ENCODE measurements at regions not wholly inside any gene's neighbourhood (a gene's known extent, or its start where the extent isn't known, plus 50 kb on each side); places are given as distances from the start of the nearest gene placed in this dataset.

DNA sequence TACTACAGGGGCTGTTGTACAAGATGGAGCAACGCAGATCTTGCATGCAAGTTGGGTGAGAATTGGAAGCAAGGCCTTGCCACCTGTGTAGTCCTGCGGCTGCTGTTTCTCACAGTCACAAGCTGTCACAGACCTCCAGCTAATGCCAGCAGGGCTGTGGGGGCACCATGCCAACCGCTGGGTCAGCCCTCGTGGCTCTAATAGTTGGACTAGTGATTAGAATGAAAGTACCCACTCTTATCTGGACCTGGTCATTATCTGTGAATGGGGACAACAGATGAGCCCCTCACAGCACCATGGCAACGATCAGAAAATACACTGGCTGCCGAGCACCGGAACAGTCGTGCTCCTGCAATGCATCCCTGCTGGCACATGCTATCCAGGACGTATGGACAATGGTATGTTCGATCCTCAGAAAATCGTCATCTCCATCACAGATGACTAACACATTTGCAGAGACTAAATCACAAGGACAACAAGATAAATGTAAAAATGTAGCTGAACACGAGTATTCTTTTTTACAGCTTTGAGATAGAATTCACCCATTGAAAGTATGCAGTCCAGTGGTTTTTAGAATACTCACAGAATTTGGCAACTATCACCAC lies 80.4 kb upstream of the CALN1 start:
- no peaks in the 10 kb centered on the region for H3K4me1 Mint-ChIP-seq (ENCODE audit: unreplicated experiment)
- H3K27ac Mint-ChIP-seq = no peak overlapping the region
- no peak for DNase-seq (ENCODE audit: extremely low spot score, unreplicated experiment)
- no peaks in the 10 kb centered on the region for H3K36me3 Mint-ChIP-seq
- TF ChIP-seq, protein P1, sequence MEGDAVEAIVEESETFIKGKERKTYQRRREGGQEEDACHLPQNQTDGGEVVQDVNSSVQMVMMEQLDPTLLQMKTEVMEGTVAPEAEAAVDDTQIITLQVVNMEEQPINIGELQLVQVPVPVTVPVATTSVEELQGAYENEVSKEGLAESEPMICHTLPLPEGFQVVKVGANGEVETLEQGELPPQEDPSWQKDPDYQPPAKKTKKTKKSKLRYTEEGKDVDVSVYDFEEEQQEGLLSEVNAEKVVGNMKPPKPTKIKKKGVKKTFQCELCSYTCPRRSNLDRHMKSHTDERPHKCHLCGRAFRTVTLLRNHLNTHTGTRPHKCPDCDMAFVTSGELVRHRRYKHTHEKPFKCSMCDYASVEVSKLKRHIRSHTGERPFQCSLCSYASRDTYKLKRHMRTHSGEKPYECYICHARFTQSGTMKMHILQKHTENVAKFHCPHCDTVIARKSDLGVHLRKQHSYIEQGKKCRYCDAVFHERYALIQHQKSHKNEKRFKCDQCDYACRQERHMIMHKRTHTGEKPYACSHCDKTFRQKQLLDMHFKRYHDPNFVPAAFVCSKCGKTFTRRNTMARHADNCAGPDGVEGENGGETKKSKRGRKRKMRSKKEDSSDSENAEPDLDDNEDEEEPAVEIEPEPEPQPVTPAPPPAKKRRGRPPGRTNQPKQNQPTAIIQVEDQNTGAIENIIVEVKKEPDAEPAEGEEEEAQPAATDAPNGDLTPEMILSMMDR (conservative IDR thresholded peaks at IDR 0.05) = no peak
- no peaks in the 10 kb centered on the region for H3K9me3 Mint-ChIP-seq
- peaks cover 9% of the 10 kb centered on the region for H3K27me3 Mint-ChIP-seq
- H3K4me3 Mint-ChIP-seq = no peak overlapping the region

GRCh38 chr7:72490301-72490700 lies 78.2 kb upstream of the CALN1 start:
- Mint-ChIP-seq H3K9me3 (no peaks in the 10 kb centered on the region), H3K36me3 (no peaks in the 10 kb centered on the region), H3K27me3 (peaks cover 9% of the 10 kb centered on the region), H3K4me3 (no peak overlapping the region), H3K4me1 (ENCODE audit: unreplicated experiment) (no peaks in the 10 kb centered on the region), H3K27ac (no peak overlapping the region)
- TF ChIP-seq, protein P1 (conservative IDR thresholded peaks at IDR 0.05) = no peak
- DNase-seq (ENCODE audit: extremely low spot score, unreplicated experiment) = no peak

DNA sequence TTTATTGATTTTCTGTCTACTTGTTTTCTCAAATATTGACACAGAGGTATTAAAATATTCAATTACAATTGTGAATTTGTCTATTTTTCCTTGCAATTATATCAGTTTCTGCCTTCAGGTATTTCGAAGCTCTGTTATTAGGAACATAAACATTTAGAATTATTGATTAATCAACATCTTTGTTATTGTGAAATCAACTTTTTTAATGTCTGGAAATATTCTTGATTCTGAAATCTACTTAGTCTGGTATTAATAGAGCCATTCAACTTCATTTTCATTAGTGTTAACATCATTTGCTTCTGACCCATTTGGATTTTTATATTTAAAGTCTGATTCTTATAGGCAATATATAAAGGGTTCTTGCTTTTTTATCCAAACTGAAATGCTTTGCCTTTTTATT lies 69.8 kb upstream of the CALN1 start:
- H3K4me1 Mint-ChIP-seq (ENCODE audit: unreplicated experiment) = no peaks in the 10 kb centered on the region
- no peaks in the 10 kb centered on the region for H3K36me3 Mint-ChIP-seq
- peaks cover 7% of the 10 kb centered on the region for H3K27me3 Mint-ChIP-seq
- no peaks in the 10 kb centered on the region for H3K9me3 Mint-ChIP-seq
- no peak for DNase-seq (ENCODE audit: extremely low spot score, unreplicated experiment)
- no peak overlapping the region for H3K4me3 Mint-ChIP-seq
- TF ChIP-seq, protein P1 (conservative IDR thresholded peaks at IDR 0.05) = no peak
- no peak overlapping the region for H3K27ac Mint-ChIP-seq

GRCh38 chr7:72476608-72477305 lies 64.6 kb upstream of the CALN1 start:
- TF ChIP-seq, protein P1 (conservative IDR thresholded peaks at IDR 0.05) = no peak
- Mint-ChIP-seq H3K27me3 (peaks cover 5% of the 10 kb centered on the region), H3K9me3 (peaks cover 7% of the 10 kb centered on the region), H3K4me1 (ENCODE audit: unreplicated experiment) (no peaks in the 10 kb centered on the region), H3K27ac (no peak overlapping the region), H3K4me3 (no peak overlapping the region), H3K36me3 (no peaks in the 10 kb centered on the region)
- DNase-seq (ENCODE audit: extremely low spot score, unreplicated experiment) = no peak

DNA sequence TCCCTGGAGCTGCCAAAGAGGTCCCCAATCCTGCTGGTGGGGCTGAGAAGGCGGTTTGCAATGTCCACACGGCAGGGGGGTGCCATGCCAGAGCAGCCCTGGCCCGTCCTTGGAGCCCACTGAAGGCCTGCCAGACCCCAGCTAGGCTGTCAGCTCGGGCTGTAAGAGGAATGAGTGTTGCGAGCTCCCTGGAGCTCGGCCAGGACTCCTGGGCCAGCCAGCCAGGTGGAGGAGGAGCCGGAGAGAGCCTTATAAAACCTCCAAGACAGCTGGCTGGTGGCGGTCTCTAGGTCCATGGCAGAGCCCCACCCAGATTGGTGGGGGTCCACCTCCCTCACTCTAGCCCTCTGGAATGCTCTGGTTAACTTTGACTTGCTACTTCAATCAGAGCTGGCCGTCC lies 55.1 kb upstream of the CALN1 start:
- no peak for DNase-seq (ENCODE audit: extremely low spot score, unreplicated experiment)
- Mint-ChIP-seq H3K36me3 (no peaks in the 10 kb centered on the region), H3K27ac (no peak overlapping the region), H3K4me3 (no peak overlapping the region), H3K4me1 (ENCODE audit: unreplicated experiment) (no peaks in the 10 kb centered on the region), H3K9me3 (peaks cover 11% of the 10 kb centered on the region), H3K27me3 (peaks cover 26% of the 10 kb centered on the region)
- TF ChIP-seq, protein P1 (conservative IDR thresholded peaks at IDR 0.05) = no peak

Data from type B pancreatic cell (in vitro differentiated cells).